Hepatocyte (in vitro differentiated cells): ENCODE measurements at regions not wholly inside any gene's neighbourhood (a gene's known extent, or its start where the extent isn't known, plus 50 kb on each side); places are given as distances from the start of the nearest gene placed in this dataset.

Experiments
- DNase-seq: peaks from one replicate; pipeline ENCODE4 v3.0.0-alpha.2; 2016; ENCODE audit warnings: low spot score
- H2AFZ ChIP-seq: fragments of 200-600 bp; sonication (generic); 2 replicates; pipeline ENCODE4 v1.6.0; 2016; ENCODE audit warnings: antibody characterized with exemption, mild to moderate bottlenecking
- H3K27ac ChIP-seq: fragments of 200-600 bp; sonication (generic); 2 replicates; pipeline ENCODE4 v1.5.1; 2016; ENCODE audit warnings: mild to moderate bottlenecking
- H3K27me3 ChIP-seq: fragments of 200-600 bp; sonication (generic); 2 replicates; pipeline ENCODE4 v1.6.1; 2016
- H3K36me3 ChIP-seq: fragments of 200-600 bp; sonication (generic); replicated peaks from 2 replicates; pipeline ENCODE4 v1.5.1; 2016; ENCODE audit warnings: low read depth; ENCODE audit not compliant: insufficient read depth
- H3K4me1 ChIP-seq: fragments of 200-600 bp; sonication (generic); 2 replicates; pipeline ENCODE4 v1.5.1; 2016; ENCODE audit warnings: mild to moderate bottlenecking, moderate library complexity; ENCODE audit not compliant: insufficient read depth
- H3K4me2 ChIP-seq: fragments of 200-600 bp; sonication (generic); 2 replicates; pipeline ENCODE4 v1.6.0; 2016
- H3K4me3 ChIP-seq: fragments of 200-600 bp; sonication (generic); 2 replicates; pipeline ENCODE4 v1.5.1; 2016; ENCODE audit warnings: mild to moderate bottlenecking
- H3K79me2 ChIP-seq: fragments of 200-600 bp; sonication (generic); 2 replicates; pipeline ENCODE4 v1.6.0; 2017; ENCODE audit warnings: mild to moderate bottlenecking
- H3K9me2 ChIP-seq: fragments of 200-600 bp; sonication (generic); replicated peaks from 2 replicates; pipeline ENCODE4 v1.6.0; 2017; ENCODE audit warnings: mild to moderate bottlenecking; ENCODE audit not compliant: insufficient read depth
- H3K9me3 ChIP-seq: fragments of 200-600 bp; sonication (generic); 2 replicates; pipeline ENCODE4 v1.5.1; 2016; ENCODE audit warnings: low read depth, mild to moderate bottlenecking
- H4K20me1 ChIP-seq: fragments of 200-600 bp; sonication (generic); 2 replicates; pipeline ENCODE4 v1.6.0; 2016; ENCODE audit warnings: mild to moderate bottlenecking; ENCODE audit not compliant: insufficient read depth, poor library complexity, severe bottlenecking
- EZH2 ChIP-seq: fragments of 200-600 bp; sonication (generic); IDR thresholded peaks from 2 replicates; pipeline ENCODE4 v1.6.1; 2016; ENCODE audit warnings: antibody characterized with exemption, mild to moderate bottlenecking, borderline replicate concordance
- EZH2phosphoT487 ChIP-seq: fragments of 200-600 bp; sonication (generic); IDR thresholded peaks from one replicate; pipeline ENCODE4 v1.6.1; 2018; ENCODE audit warnings: antibody characterized with exemption, mild to moderate bottlenecking, low read depth, moderate library complexity; ENCODE audit not compliant: unreplicated experiment, severe bottlenecking
- WGBS: methylation state at CpG from one replicate; pipeline ENCODE4 v1.1.6; 2016; ENCODE audit warnings: low lambda C conversion rate; ENCODE audit errors: missing lambda C conversion rate; 5-methylcytosine and 5-hydroxymethylcytosine counted together
- TF ChIP-seq, protein P1 (sequence below): fragments of 200-600 bp; sonication (generic); IDR thresholded peaks from 2 replicates; pipeline ENCODE4 v1.5.1; 2016; ENCODE audit warnings: antibody characterized with exemption, mild to moderate bottlenecking; ENCODE audit not compliant: poor library complexity

GRCh38 chr9:88871669-88872068, 119.6 kb upstream of the S1PR3 start:
- TF ChIP-seq EZH2 (no peak), EZH2phosphoT487 (no peak)
- TF ChIP-seq, protein P1, sequence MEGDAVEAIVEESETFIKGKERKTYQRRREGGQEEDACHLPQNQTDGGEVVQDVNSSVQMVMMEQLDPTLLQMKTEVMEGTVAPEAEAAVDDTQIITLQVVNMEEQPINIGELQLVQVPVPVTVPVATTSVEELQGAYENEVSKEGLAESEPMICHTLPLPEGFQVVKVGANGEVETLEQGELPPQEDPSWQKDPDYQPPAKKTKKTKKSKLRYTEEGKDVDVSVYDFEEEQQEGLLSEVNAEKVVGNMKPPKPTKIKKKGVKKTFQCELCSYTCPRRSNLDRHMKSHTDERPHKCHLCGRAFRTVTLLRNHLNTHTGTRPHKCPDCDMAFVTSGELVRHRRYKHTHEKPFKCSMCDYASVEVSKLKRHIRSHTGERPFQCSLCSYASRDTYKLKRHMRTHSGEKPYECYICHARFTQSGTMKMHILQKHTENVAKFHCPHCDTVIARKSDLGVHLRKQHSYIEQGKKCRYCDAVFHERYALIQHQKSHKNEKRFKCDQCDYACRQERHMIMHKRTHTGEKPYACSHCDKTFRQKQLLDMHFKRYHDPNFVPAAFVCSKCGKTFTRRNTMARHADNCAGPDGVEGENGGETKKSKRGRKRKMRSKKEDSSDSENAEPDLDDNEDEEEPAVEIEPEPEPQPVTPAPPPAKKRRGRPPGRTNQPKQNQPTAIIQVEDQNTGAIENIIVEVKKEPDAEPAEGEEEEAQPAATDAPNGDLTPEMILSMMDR = no peak

DNA sequence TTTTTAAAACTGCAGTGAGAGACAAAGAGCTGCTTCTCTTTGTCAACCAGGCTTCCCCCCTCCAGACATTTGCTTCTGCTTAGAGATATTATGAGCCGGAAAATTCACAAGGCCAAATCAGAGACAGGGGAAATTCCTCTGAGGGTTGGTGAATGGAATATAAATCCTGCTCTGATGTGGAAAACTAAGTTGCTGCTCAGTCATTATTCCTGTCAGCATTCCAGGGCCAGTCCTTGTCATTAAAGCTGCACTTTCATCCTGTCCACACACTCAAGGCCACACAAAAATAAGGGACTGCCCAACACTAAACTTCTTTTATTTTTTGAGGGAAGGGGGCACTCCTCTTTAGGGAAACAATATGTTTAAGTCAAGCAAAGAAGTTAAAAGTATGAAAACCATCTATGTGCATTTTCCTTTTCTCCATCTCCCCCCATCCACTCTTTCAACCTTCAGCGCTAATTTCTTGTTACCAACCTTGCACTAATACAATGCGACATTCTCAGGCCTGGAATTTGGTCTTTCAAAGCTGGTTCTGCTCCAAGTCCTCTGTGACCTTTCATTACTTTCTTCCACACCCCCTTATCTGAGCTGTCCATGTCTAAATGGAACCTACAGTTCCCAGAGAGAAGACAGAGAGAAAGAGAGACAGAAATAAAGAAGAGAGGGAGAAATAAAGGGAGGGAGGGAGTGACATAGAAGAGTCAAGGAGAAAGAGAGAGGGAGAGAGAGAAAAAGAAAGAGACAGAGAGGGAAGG, 118.9 kb upstream of the S1PR3 start:
- Histone ChIP-seq H3K36me3 (no peaks in the 10 kb centered on the region), H3K4me3 (no peak overlapping the region), H3K9me2 (no peaks in the 10 kb centered on the region), H3K9me3 (no peaks in the 10 kb centered on the region), H4K20me1 (no peaks in the 10 kb centered on the region), H3K27ac (peak overlapping the region; percentile 76), H3K4me2 (no peak overlapping the region), H2AFZ (peak overlapping the region; percentile 37), H3K4me1 (no peaks in the 10 kb centered on the region), H3K27me3 (no peaks in the 10 kb centered on the region), H3K79me2 (no peaks in the 10 kb centered on the region)
- 78% methylated on average over 3 of the region's 3 CpGs for WGBS
- no peak for DNase-seq
- TF ChIP-seq, protein P1 = no peak
- TF ChIP-seq EZH2 (no peak), EZH2phosphoT487 (no peak)

More at GRCh38 chr9:88871669-88872068, 119.6 kb upstream of the S1PR3 start:
- no peak for DNase-seq
- no peaks in the 10 kb centered on the region for H3K9me2 ChIP-seq
- no peak overlapping the region for H3K4me2 ChIP-seq
- H2AFZ ChIP-seq = peak overlapping the region; percentile 37
- H3K27me3 ChIP-seq = no peaks in the 10 kb centered on the region
- H3K36me3 ChIP-seq = no peaks in the 10 kb centered on the region
- 96% methylated on average over 8 of the region's 8 CpGs for WGBS
- no peaks in the 10 kb centered on the region for H3K9me3 ChIP-seq
- no peaks in the 10 kb centered on the region for H3K4me1 ChIP-seq
- peak overlapping the region; percentile 76 for H3K27ac ChIP-seq
- H3K79me2 ChIP-seq = no peaks in the 10 kb centered on the region
- no peak overlapping the region for H3K4me3 ChIP-seq
- H4K20me1 ChIP-seq = no peaks in the 10 kb centered on the region

- Histone ChIP-seq H4K20me1 (no peaks in the 10 kb centered on the region), H3K27ac (no peak overlapping the region), H3K79me2 (no peaks in the 10 kb centered on the region), H3K4me2 (no peak overlapping the region), H3K36me3 (no peaks in the 10 kb centered on the region), H3K9me3 (no peaks in the 10 kb centered on the region), H3K4me1 (no peaks in the 10 kb centered on the region), H3K27me3 (no peaks in the 10 kb centered on the region), H3K4me3 (no peak overlapping the region), H3K9me2 (no peaks in the 10 kb centered on the region), H2AFZ (no peak overlapping the region)
- no peak for DNase-seq
- TF ChIP-seq, protein P1 = no peak
- no peak for TF ChIP-seq EZH2
- no peak for TF ChIP-seq EZH2phosphoT487
- WGBS = 77% methylated on average over 10 of the region's 10 CpGs
Observed at GRCh38 chr9:88873635-88874034, 117.6 kb upstream of the S1PR3 start.

GRCh38 chr9:88874391-88874790, 116.9 kb upstream of the S1PR3 start:
- Histone ChIP-seq H3K4me2 (no peak overlapping the region), H2AFZ (no peak overlapping the region), H3K4me3 (no peak overlapping the region), H3K79me2 (no peaks in the 10 kb centered on the region), H3K9me2 (no peaks in the 10 kb centered on the region), H3K27ac (no peak overlapping the region), H3K36me3 (no peaks in the 10 kb centered on the region), H3K9me3 (no peaks in the 10 kb centered on the region), H3K27me3 (no peaks in the 10 kb centered on the region), H3K4me1 (no peaks in the 10 kb centered on the region), H4K20me1 (no peaks in the 10 kb centered on the region)
- TF ChIP-seq, protein P1 = peak; percentile 23
- no peak for TF ChIP-seq EZH2phosphoT487
- no peak for TF ChIP-seq EZH2
- WGBS = 60% methylated on average over 6 of the region's 6 CpGs
- peak; percentile 26 for DNase-seq
